ENCODE measurements at regions not wholly inside any gene's neighbourhood (a gene's known extent, or its start where the extent isn't known, plus 50 kb on each side); places are given as distances from the start of the nearest gene placed in this dataset.

DNA sequence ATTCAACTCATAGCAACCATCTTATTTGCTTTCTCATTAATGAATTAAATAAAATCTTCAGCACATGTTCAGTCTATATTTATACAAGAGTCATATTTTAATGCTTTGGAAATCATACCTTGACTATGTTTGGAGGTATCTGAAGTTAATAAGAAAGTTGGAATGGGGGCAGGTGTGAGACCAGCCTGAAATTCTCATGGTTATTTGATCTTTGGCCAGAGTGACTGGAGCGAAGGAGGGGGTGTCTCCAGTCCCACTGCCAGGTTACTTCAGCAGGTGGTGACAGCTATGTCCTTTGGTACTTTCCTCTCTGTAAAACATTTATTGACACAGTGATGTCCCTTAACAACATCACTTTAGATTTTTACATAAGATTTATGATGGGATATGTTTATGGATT lies 318.1 kb upstream of the SGCD start:
- no peak for TF ChIP-seq CTCF (IDR thresholded peaks at IDR 0.05; ENCODE audit: borderline replicate concordance, extremely low read depth, insufficient read depth)

GRCh38 chr5:156009583-156009982 lies 317.4 kb upstream of the SGCD start:
- FAIRE-seq (no peak), DNase-seq (no peak)
- H3K9me3 ChIP-seq (ENCODE audit: control insufficient read depth in 2 of 3, insufficient read depth in 1 of 3, low read length in 3 of 3), result no peaks in the 10 kb centered on the region
- no peaks in the 10 kb centered on the region for H3K36me3 ChIP-seq (ENCODE audit: control insufficient read depth in 2 of 3, insufficient read depth in 3 of 3, low read length in 3 of 3)
- no peak overlapping the region for H3K27ac ChIP-seq (ENCODE audit: low read depth in 2 of 2, low read length in 2 of 2)
- no peak overlapping the region for H3K4me3 ChIP-seq (ENCODE audit: low read length in 3 of 3)
- H3K9ac ChIP-seq (ENCODE audit: low read length in 3 of 3), result no peak overlapping the region
- intact Hi-C loops (cut with DNase I), result no loop called here
- H3K4me1 ChIP-seq (ENCODE audit: control insufficient read depth in 2 of 3, insufficient read depth in 2 of 3, low read depth in 1 of 3, low read length in 3 of 3), result no peaks in the 10 kb centered on the region
- H3K27me3 ChIP-seq (ENCODE audit: control insufficient read depth, insufficient read depth, low read length), result no peaks in the 10 kb centered on the region
- TF ChIP-seq CTCF (IDR thresholded peaks at IDR 0.05; ENCODE audit: borderline replicate concordance, extremely low read depth, insufficient read depth), result no peak

More for the DNA sequence above, 318.1 kb upstream of the SGCD start:
- Histone ChIP-seq H3K9ac (ENCODE audit: low read length in 3 of 3) (no peak overlapping the region), H3K4me3 (ENCODE audit: low read length in 3 of 3) (no peak overlapping the region), H3K36me3 (ENCODE audit: control insufficient read depth in 2 of 3, insufficient read depth in 3 of 3, low read length in 3 of 3) (no peaks in the 10 kb centered on the region), H3K27me3 (ENCODE audit: control insufficient read depth, insufficient read depth, low read length) (no peaks in the 10 kb centered on the region), H3K9me3 (ENCODE audit: control insufficient read depth in 2 of 3, insufficient read depth in 1 of 3, low read length in 3 of 3) (no peaks in the 10 kb centered on the region), H3K27ac (ENCODE audit: low read depth in 2 of 2, low read length in 2 of 2) (no peak overlapping the region), H3K4me1 (ENCODE audit: control insufficient read depth in 2 of 3, insufficient read depth in 2 of 3, low read depth in 1 of 3, low read length in 3 of 3) (no peaks in the 10 kb centered on the region)
- DNase-seq (no peak), FAIRE-seq (no peak)
- intact Hi-C loops (cut with DNase I), result no loop called here

DNA sequence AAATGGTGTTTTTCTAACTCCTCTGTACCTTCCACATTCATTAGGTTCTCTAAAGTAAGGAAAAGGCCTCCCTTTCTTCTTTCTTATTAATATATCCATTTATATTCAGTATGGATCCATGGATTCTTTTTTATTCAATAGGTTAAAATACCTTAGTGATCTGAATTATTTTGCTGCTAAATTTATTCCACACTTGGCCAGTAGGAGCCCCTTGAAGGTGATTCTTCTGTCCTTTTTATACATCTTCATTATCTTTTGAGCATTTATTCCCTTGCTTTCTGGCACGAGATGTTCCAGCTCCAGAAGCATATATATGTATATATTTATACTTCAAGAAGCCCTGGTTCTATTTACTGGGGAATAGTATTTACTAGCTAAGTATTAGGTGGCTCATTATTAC lies 311.8 kb upstream of the SGCD start:
- Histone ChIP-seq H3K4me1 (ENCODE audit: control insufficient read depth in 2 of 3, insufficient read depth in 2 of 3, low read depth in 1 of 3, low read length in 3 of 3) (no peaks in the 10 kb centered on the region), H3K9me3 (ENCODE audit: control insufficient read depth in 2 of 3, insufficient read depth in 1 of 3, low read length in 3 of 3) (no peaks in the 10 kb centered on the region), H3K36me3 (ENCODE audit: control insufficient read depth in 2 of 3, insufficient read depth in 3 of 3, low read length in 3 of 3) (no peaks in the 10 kb centered on the region), H3K4me3 (ENCODE audit: low read length in 3 of 3) (no peak overlapping the region), H3K9ac (ENCODE audit: low read length in 3 of 3) (no peak overlapping the region), H3K27ac (ENCODE audit: low read depth in 2 of 2, low read length in 2 of 2) (no peak overlapping the region), H3K27me3 (ENCODE audit: control insufficient read depth, insufficient read depth, low read length) (no peaks in the 10 kb centered on the region)
- FAIRE-seq, result no peak
- DNase-seq, result no peak
- intact Hi-C loops (cut with DNase I), result no loop called here
- no peak for TF ChIP-seq CTCF (IDR thresholded peaks at IDR 0.05; ENCODE audit: borderline replicate concordance, extremely low read depth, insufficient read depth)

- Histone ChIP-seq H3K27me3 (ENCODE audit: control insufficient read depth, insufficient read depth, low read length) (no peaks in the 10 kb centered on the region), H3K36me3 (ENCODE audit: control insufficient read depth in 2 of 3, insufficient read depth in 3 of 3, low read length in 3 of 3) (no peaks in the 10 kb centered on the region), H3K9me3 (ENCODE audit: control insufficient read depth in 2 of 3, insufficient read depth in 1 of 3, low read length in 3 of 3) (no peaks in the 10 kb centered on the region), H3K4me1 (ENCODE audit: control insufficient read depth in 2 of 3, insufficient read depth in 2 of 3, low read depth in 1 of 3, low read length in 3 of 3) (no peaks in the 10 kb centered on the region), H3K27ac (ENCODE audit: low read depth in 2 of 2, low read length in 2 of 2) (no peak overlapping the region), H3K4me3 (ENCODE audit: low read length in 3 of 3) (no peak overlapping the region), H3K9ac (ENCODE audit: low read length in 3 of 3) (no peak overlapping the region)
- FAIRE-seq (peak; percentile 77), DNase-seq (no peak)
- TF ChIP-seq CTCF (IDR thresholded peaks at IDR 0.05; ENCODE audit: borderline replicate concordance, extremely low read depth, insufficient read depth), result no peak
- intact Hi-C loops (cut with DNase I), result no loop called here
Measured at GRCh38 chr5:156019130-156019529, 307.8 kb upstream of the SGCD start.

All from kidney (tissue), 13 donors.